Body of pancreas (tissue), 4 donors: ENCODE measurements at regions not wholly inside any gene's neighbourhood (a gene's known extent, or its start where the extent isn't known, plus 50 kb on each side); places are given as distances from the start of the nearest gene placed in this dataset.
A peak's percentile ranks its signal among the peaks of the same experiment; 100 is the strongest.

Experiments used
- ATAC-seq: fragments of 150-250 bp; one replicate; pipeline ENCODE4 v1.9.1; 2016
- DNase-seq, 4 donors: peaks; one replicate each; pipeline ENCODE4 v3.0.0-alpha.2; 2019
- H3K27ac ChIP-seq, 4 donors: fragments of 200-600 bp; sonication (generic); 1 replicate in 3 of 4; 2 replicates in 1 of 4; pipeline versions ENCODE4 v1.5.1 to v1.6.1; 2016 to 2019; ENCODE audit warnings: mild to moderate bottlenecking in 1 of 4, mixed read lengths in 1 of 4, moderate library complexity in 1 of 4
- H3K27me3 ChIP-seq, 2 donors: fragments of 200-600 bp; sonication (generic); one replicate each; pipeline ENCODE4 v1.6.0; 2016; ENCODE audit warnings: mild to moderate bottlenecking in 1 of 2
- H3K36me3 ChIP-seq, 2 donors: fragments of 200-600 bp; sonication (generic); replicated peaks in 1 of 2; 2 replicates each; pipeline ENCODE4 v1.5.1; 2016; ENCODE audit warnings: low read depth in 2 of 2; ENCODE audit not compliant: insufficient read depth in 1 of 2
- H3K4me1 ChIP-seq: fragments of 200-600 bp; sonication (generic); one replicate; pipeline ENCODE4 v1.6.0; 2016
- H3K4me3 ChIP-seq, 2 donors: fragments of 200-600 bp; sonication (generic); 1 replicate in 1 of 2; 2 replicates in 1 of 2; pipeline ENCODE4 v1.5.1; 2016 to 2019
- H3K9me3 ChIP-seq, 3 donors: fragments of 200-600 bp; sonication (generic); 1 replicate in 2 of 3; 2 replicates in 1 of 3; pipeline ENCODE4 v1.5.1; 2016
- POLR2A ChIP-seq, 3 donors: fragments of 450-650 bp; IDR thresholded peaks; one replicate each; pipeline ENCODE4 v1.6.1; 2016; ENCODE audit warnings: antibody characterized with exemption in 3 of 3, mild to moderate bottlenecking in 2 of 3
- WGBS, 2 donors: methylation state at CpG; one replicate each; pipeline ENCODE4 v1.1.5; 2017; 5-methylcytosine and 5-hydroxymethylcytosine counted together
- intact Hi-C: fragments of 100-400 bp; cut with DNase I; formaldehyde crosslinking; loops from one replicate; pipeline ENCODE4 v1.15.1; 2023
- TF ChIP-seq, protein P1 (sequence below), 7 experiments: fragments of 450-650 bp in 4 of 7; fragments of 200-600 bp in 3 of 7; sonication (generic) in 3 of 7; IDR thresholded peaks; one replicate each; pipeline ENCODE4 v1.5.1; 2016 to 2019; ENCODE audit warnings: antibody characterized with exemption in 7 of 7

DNA sequence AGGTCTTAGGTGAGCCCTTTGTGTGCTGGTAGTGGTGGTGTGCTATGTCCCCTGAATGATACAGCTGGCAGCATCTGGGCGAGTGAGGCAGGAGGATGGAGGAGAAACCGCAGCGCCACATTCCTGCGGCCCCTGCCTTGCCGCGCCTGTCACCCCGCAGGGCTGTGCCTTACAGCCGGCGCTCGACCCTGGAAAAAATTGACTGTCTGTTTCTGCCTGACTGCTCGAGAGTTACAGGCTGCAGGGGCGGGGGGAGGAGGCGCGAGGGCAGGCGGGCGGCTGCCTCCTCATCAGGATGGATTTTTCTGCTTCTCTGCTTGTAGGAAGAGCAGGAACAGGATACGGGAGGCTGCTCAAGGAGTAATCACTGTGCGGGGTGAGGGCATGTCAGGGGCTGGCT is 443.4 kb downstream of the MIAT start:
- Histone ChIP-seq H3K4me1 (no peaks in the 10 kb centered on the region), H3K27me3 (no peaks in the 10 kb centered on the region), H3K36me3 (no peaks in the 10 kb centered on the region), H3K27ac (no peak overlapping the region), H3K9me3 (no peaks in the 10 kb centered on the region), H3K4me3 (no peak overlapping the region)
- TF ChIP-seq POLR2A (IDR thresholded peaks at IDR 0.05) = no peak
- TF ChIP-seq, protein P1, sequence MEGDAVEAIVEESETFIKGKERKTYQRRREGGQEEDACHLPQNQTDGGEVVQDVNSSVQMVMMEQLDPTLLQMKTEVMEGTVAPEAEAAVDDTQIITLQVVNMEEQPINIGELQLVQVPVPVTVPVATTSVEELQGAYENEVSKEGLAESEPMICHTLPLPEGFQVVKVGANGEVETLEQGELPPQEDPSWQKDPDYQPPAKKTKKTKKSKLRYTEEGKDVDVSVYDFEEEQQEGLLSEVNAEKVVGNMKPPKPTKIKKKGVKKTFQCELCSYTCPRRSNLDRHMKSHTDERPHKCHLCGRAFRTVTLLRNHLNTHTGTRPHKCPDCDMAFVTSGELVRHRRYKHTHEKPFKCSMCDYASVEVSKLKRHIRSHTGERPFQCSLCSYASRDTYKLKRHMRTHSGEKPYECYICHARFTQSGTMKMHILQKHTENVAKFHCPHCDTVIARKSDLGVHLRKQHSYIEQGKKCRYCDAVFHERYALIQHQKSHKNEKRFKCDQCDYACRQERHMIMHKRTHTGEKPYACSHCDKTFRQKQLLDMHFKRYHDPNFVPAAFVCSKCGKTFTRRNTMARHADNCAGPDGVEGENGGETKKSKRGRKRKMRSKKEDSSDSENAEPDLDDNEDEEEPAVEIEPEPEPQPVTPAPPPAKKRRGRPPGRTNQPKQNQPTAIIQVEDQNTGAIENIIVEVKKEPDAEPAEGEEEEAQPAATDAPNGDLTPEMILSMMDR (IDR thresholded peaks at IDR 0.05) = no peak
- 3% methylated on average over 6 to 18 of the region's 18 CpGs for WGBS, 2 donors
- DNase-seq = no peak
- intact Hi-C loops = no loop called here
- ATAC-seq = peak; percentile 42

DNA sequence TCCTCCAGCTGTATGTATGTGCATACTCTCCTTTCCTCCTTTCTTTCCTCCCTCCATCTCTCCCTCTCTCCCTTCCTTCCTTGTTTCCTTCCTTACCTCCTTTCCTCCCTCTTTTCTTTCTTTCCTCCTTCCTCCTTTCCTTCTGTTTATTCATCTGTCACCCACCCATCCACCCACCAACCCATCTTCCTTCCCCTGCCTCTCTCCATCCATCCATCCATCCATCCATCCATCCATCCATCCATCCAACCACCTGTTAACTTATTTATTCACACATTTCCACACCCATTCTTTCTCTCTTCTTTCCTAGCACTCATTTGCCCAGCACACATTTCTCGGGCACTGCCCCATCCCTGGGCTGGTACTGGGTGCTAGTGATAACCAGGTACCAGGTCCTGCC is 443.9 kb downstream of the MIAT start:
- Histone ChIP-seq H3K27ac (no peak overlapping the region), H3K4me3 (no peak overlapping the region), H3K9me3 (no peaks in the 10 kb centered on the region), H3K4me1 (no peaks in the 10 kb centered on the region), H3K36me3 (no peaks in the 10 kb centered on the region), H3K27me3 (no peaks in the 10 kb centered on the region)
- TF ChIP-seq POLR2A (IDR thresholded peaks at IDR 0.05) = no peak
- TF ChIP-seq, protein P1 (IDR thresholded peaks at IDR 0.05) = no peak
- ATAC-seq = no peak
- 60 to 80% methylated on average over 1 of the region's 1 CpG for WGBS, 2 donors
- intact Hi-C loops = no loop called here
- no peak for DNase-seq

DNA sequence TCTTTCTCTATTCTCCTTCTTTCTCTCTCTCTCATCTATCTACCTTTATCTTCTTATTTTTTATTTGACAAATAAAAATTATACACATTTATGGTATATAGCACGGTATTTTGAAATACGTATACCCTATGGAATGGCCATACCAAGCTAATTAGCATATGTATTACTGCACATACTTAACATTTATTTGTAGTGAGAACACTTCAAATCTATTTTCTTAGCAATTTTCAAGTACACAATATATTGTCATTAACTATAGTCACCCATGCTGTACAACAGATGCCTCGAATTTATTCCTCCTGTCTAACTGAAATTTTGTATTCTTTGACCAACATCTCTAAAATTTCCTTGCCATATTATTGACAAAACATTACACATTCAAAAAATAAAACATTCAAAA is 447.1 kb downstream of the MIAT start:
- DNase-seq (no peak), ATAC-seq (no peak)
- WGBS, 2 donors = 61 to 71% methylated on average over 3 of the region's 3 CpGs
- peaks cover 20% of the 10 kb centered on the region for H3K4me1 ChIP-seq
- no peaks in the 10 kb centered on the region for H3K9me3 ChIP-seq
- TF ChIP-seq, protein P1 (IDR thresholded peaks at IDR 0.05) = no peak
- no peak for TF ChIP-seq POLR2A (IDR thresholded peaks at IDR 0.05)
- no peak overlapping the region for H3K4me3 ChIP-seq
- no peaks in the 10 kb centered on the region for H3K36me3 ChIP-seq
- no peaks in the 10 kb centered on the region for H3K27me3 ChIP-seq
- intact Hi-C loops = no loop called here
- H3K27ac ChIP-seq = no peak overlapping the region

DNA sequence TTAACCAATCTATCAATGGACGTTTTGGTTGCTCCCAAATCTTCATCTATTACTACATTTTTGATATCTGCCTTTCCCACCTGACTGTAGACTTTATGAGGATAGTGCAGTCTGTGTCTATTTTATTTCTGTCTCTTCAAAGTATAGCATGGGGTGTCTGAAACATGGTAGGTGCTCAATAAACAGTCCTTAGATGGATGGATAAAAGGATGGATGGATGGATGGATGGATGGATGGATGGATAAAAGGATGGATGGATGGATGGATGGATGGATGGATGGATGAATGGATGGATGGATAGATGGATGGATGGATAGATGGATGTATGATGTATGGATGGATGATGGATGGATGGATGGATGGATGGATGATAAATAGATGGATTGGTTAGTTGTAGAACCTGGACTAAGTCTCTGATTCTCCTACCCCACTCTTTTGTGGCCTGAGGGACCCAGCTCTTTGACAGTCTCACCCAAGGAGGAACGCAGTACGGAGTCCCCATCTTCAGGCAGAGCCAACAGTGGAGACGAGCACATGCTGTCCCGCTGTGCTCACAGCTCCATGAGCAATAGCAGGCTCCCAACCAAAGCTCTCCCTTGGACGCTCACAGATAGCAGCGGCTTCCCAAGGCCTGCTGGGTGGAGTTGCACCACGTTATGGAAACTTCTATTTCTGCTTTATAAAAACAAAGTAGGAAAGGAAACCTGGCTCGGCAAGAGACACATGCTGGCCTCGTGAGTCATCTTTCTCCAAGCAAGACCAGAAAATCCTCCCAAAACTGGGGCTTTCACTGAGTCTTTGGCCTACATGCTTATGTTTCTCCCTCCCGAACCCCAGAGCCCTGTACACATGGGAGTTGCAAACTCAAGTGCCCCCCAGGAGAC is 448.0 kb downstream of the MIAT start:
- DNase-seq = peak in 3 of 4 donors; percentile 37 to 56 (median 41)
- WGBS, 2 donors = 71 to 76% methylated on average over 10 to 11 of the region's 11 CpGs
- Histone ChIP-seq H3K9me3 (no peaks in the 10 kb centered on the region), H3K27me3 (no peaks in the 10 kb centered on the region), H3K4me3 (no peak overlapping the region), H3K27ac (no peak overlapping the region), H3K36me3 (no peaks in the 10 kb centered on the region), H3K4me1 (peaks cover 20% of the 10 kb centered on the region)
- no peak for ATAC-seq
- TF ChIP-seq, protein P1 (IDR thresholded peaks at IDR 0.05) = no peak
- no peak for TF ChIP-seq POLR2A (IDR thresholded peaks at IDR 0.05)
- intact Hi-C loops = no loop called here

DNA sequence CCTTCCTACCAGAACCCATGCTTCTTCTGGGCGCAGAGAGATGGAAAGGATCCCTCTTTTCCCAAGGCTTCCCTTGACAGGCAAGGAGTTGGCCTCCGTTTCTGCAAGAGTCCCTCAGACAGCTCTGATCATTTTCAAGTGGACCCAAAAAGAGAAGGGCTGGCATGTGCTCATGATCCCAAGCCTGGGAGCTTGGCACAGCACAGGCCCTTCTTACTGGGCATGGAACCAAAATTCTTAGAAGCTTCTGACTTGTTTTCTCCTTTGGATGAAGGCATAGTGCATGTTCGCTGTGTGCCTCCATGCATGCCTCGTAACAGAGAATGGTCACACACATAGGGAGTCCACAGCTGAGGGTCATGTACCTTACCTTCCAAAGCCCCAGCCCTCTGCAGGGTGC is 449.6 kb downstream of the MIAT start:
- ATAC-seq (no peak), DNase-seq (no peak)
- Histone ChIP-seq H3K4me1 (peaks cover 31% of the 10 kb centered on the region), H3K9me3 (no peaks in the 10 kb centered on the region), H3K27me3 (no peaks in the 10 kb centered on the region), H3K4me3 (no peak overlapping the region), H3K36me3 (no peaks in the 10 kb centered on the region), H3K27ac (no peak overlapping the region)
- intact Hi-C loops = no loop called here
- TF ChIP-seq, protein P1 (IDR thresholded peaks at IDR 0.05) = no peak
- TF ChIP-seq POLR2A (IDR thresholded peaks at IDR 0.05) = no peak
- WGBS, 2 donors = 81 to 91% methylated on average over 4 of the region's 4 CpGs
